Mesodermal cell (in vitro differentiated cells): ENCODE measurements at regions not wholly inside any gene's neighbourhood (a gene's known extent, or its start where the extent isn't known, plus 50 kb on each side); places are given as distances from the start of the nearest gene placed in this dataset.
"Not testable (repeated sequence)": the region's sequence is repeated elsewhere in the genome, so short reads cannot be mapped to it uniquely, and the experiment has no call there.

ENCODE experiments used
- H3K27ac ChIP-seq: 2 replicates; pipeline ENCODE4 v1.7.0; 2013; ENCODE audit warnings: mild to moderate bottlenecking, low read depth, low read length, moderate library complexity; ENCODE audit not compliant: severe bottlenecking
- H3K36me3 ChIP-seq: 2 replicates; pipeline ENCODE4 v1.7.1; 2013; ENCODE audit warnings: mild to moderate bottlenecking, low read length, moderate library complexity; ENCODE audit not compliant: control insufficient read depth, insufficient read depth
- H3K4me1 ChIP-seq: one replicate; pipeline ENCODE4 v1.7.1; 2013; ENCODE audit warnings: mild to moderate bottlenecking, low read length; ENCODE audit not compliant: insufficient read depth, control insufficient read depth, poor library complexity, severe bottlenecking
- H3K4me3 ChIP-seq: 2 replicates; pipeline ENCODE4 v1.7.0; 2013; ENCODE audit warnings: low read length, control low read depth, mild to moderate bottlenecking; ENCODE audit not compliant: insufficient read depth, poor library complexity, severe bottlenecking; ENCODE audit errors: extremely low read depth
- H3K9me3 ChIP-seq: 2 replicates; pipeline ENCODE4 v1.7.1; 2013; ENCODE audit warnings: mild to moderate bottlenecking, low read length, moderate library complexity; ENCODE audit not compliant: control insufficient read depth
- WGBS, 2 experiments: methylation state at CpG; one replicate each; pipeline ENCODE4 v1.1.5; 2013; ENCODE audit warnings: missing lambda C conversion rate in 2 of 2; ENCODE audit not compliant: insufficient coverage in 2 of 2; 5-methylcytosine and 5-hydroxymethylcytosine counted together

DNA sequence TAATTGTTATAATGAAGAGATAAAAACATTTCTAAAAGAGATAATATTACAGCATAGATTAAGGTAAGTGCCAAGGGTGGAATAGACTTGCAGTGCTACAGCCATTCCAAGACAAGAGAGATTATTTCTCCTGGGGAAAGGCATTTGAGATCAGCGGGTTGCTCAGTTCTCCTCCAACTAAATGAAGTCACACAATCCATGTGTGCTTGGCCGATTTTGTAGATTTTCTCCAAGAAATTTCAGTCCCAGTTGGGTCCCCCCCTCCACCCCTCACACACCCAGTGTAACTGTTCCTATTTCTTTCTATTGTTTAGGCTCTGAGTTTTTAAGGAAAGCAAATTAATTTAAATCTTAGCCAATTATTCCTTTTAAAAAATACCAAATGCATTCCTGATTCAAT is 315.1 kb downstream of the GOLGA6L6 start:
- not testable (repeated sequence) for H3K4me1 ChIP-seq, H3K4me3 ChIP-seq, H3K36me3 ChIP-seq, H3K27ac ChIP-seq
- peaks cover 52% of the 10 kb centered on the region for H3K9me3 ChIP-seq
- WGBS, 2 experiments: 83% methylated on average over 1 of the region's 2 CpGs; no CpG with 5 or more reads in 1 of the 2 experiments

DNA sequence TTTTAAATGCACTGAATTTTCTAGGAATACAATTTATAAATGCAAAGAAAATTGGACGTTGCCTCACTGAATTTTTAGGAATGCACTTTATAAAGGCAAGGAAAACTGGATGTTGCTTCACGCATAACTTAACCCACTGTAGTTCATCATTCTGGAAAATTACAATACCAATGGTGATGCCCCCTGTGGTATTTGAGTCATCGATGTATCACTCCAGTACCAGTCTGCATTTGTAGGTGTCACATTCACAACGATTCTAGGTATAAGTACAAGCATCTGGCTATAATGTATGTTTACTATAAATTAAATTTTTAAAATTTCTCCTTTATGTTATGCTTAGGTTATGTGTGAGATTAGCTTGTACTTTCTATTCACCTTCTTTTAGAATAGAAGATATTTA is 320.5 kb downstream of the GOLGA6L6 start:
- H3K4me1 ChIP-seq, H3K4me3 ChIP-seq, H3K36me3 ChIP-seq, H3K27ac ChIP-seq: not testable (repeated sequence)
- 67 to 80% methylated on average over 1 to 3 of the region's 4 CpGs for WGBS, 2 experiments
- peaks cover 60% of the 10 kb centered on the region for H3K9me3 ChIP-seq

DNA sequence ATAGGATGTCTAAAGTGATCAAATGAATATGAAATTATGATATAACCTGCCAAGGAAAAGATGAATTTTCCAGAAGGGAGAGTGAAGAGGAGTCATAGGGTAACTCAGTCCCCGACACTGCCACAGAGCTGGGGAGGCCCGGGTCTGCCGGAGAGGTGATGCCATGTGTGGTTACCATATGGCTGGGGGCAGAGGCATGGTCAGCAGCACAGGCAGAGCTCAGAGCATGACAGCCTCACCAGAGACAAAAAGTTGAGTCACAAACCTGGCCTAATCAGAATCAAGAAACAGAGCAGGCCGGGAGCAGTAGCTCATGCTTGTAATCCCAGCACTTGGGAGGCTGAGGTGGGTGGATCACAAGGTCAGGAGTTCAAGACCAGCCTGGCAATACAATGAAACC is 322.4 kb downstream of the GOLGA6L6 start:
- WGBS, 2 experiments: 78% methylated on average over 4 of the region's 4 CpGs
- H3K27ac ChIP-seq, H3K4me3 ChIP-seq, H3K36me3 ChIP-seq, H3K4me1 ChIP-seq: not testable (repeated sequence)
- peaks cover 57% of the 10 kb centered on the region for H3K9me3 ChIP-seq

DNA sequence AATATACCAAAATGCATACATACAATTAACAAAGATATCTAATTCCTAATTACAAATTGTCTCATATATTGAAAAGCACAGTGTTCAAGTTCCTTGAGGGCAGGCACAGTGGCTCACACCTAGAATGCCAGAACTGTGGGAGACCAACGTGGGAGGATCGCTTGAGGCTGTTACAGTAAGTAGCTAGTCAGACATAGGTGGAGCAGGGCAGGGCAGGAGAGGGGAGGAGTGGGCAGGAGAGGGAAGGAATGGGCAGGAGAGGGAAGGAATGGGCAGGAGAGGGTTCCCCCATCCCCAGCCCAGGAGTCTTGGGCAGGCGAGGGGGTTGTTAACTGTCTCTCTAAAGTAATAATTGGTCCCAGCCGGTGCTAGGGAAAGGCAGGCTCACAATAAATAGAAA is 325.9 kb downstream of the GOLGA6L6 start:
- H3K9me3 ChIP-seq: peaks cover 59% of the 10 kb centered on the region
- H3K4me1 ChIP-seq, H3K4me3 ChIP-seq, H3K27ac ChIP-seq, H3K36me3 ChIP-seq: not testable (repeated sequence)
- WGBS, 2 experiments: 65 to 68% methylated on average over 3 to 4 of the region's 4 CpGs

DNA sequence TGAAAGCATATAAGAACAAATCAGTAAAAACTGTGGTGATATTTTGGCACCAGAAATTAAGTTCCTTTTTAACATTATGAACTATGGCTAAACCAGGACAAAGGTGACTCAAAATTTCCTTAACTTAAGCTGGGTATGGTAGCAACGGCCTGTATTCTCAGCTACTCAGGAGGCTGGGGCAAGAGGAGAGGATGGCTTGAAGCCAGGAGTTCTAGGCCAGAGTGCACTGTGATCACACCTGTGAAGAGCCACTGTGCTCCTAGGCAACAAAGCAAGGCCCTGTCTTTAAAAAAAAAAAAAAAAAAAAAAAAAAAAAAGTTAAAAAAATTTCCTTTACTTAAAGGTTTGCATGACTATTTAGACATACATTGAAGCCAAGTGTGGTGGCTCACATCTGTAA is 327.5 kb downstream of the GOLGA6L6 start:
- WGBS, 2 experiments: 69% methylated on average over 1 of the region's 1 CpG
- H3K4me3 ChIP-seq, H3K4me1 ChIP-seq, H3K36me3 ChIP-seq, H3K27ac ChIP-seq: not testable (repeated sequence)
- H3K9me3 ChIP-seq: peaks cover 53% of the 10 kb centered on the region

DNA sequence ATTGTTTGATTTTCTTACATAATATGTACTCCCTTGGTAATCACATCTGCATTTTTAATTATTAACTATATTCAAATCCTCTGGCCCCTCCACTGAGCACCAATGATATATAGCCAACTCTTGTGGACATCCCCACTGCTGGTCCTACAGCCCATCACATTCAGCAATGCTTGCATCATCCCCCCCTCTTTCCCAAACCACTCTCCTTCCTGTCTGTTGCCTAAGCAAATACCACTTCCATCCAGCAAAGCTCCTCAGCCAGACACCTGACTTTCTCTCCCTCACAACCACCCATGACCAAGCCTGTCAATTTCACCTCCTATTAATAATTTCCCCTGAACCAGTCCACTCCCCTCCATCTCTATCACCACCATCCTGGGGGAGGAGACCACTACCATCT is 330.1 kb downstream of the GOLGA6L6 start:
- H3K4me1 ChIP-seq, H3K27ac ChIP-seq, H3K36me3 ChIP-seq, H3K4me3 ChIP-seq: not testable (repeated sequence)
- H3K9me3 ChIP-seq: peaks cover 54% of the 10 kb centered on the region

DNA sequence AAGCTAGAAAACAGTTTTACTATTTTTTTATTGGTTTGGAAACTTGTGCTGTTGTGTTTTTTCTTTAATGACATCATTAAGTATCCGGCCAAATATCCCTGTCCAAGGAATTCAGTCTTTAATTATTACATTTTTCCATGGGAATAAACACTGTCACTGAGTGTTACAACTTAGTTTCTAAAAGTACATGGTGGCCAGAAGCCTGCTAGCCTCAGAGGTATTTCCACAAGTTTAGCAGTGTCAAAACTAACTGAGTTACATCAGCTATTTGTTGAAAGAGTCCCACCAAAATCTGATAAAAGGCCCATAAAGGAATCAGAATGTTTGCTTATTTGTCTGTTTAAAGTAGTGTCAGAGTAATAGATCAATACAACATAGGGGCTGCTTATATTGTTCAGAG is 331.6 kb downstream of the GOLGA6L6 start:
- H3K36me3 ChIP-seq, H3K4me3 ChIP-seq, H3K27ac ChIP-seq, H3K4me1 ChIP-seq: not testable (repeated sequence)
- no CpG with 5 or more reads among the region's 1 CpG for WGBS, 2 experiments
- peaks cover 54% of the 10 kb centered on the region for H3K9me3 ChIP-seq

DNA sequence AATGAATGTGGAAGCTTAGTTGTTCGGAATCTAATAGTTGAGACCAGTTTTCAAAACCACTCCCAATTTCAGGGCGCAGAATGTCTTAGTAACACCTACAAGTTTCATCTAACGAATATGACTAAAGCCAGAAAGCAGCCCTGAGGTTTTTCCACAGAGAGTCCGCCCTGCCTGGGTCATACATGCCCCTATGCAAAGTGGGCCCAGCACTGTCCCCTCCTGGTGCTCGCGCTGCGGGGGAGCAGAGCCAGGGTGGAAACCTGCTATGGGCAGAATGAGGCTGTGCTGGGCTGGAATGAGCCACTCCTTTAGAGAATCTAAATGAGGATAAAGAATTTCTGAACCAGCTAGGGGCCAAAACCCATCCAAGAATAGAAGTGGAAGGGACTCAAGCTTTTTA is 334.0 kb downstream of the GOLGA6L6 start:
- H3K36me3 ChIP-seq, H3K4me1 ChIP-seq, H3K27ac ChIP-seq, H3K4me3 ChIP-seq: not testable (repeated sequence)
- peaks cover 60% of the 10 kb centered on the region for H3K9me3 ChIP-seq
- WGBS, 2 experiments: 75 to 76% methylated on average over 7 of the region's 7 CpGs

DNA sequence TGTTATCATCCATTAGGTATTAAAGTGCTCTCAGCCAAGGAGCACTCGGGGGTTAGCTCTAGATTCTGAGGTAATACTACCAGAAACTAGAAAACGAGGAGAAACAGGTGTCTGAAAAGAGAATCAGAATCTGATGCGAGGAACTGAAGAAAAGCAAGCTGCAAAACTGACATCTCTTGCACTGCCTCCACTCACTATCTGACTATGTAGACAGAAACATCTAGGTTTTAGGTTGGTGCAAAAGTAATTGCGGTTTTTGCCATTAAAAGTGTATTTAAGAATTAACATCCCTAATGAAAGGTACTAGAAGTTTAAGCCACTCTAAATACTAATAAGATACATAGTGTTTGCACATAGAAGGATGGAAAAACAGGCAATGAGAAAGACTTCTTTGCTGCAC is 334.4 kb downstream of the GOLGA6L6 start:
- H3K27ac ChIP-seq, H3K4me1 ChIP-seq, H3K36me3 ChIP-seq, H3K4me3 ChIP-seq: not testable (repeated sequence)
- H3K9me3 ChIP-seq: peaks cover 63% of the 10 kb centered on the region
- 33 to 60% methylated on average over 1 of the region's 4 CpGs for WGBS, 2 experiments

DNA sequence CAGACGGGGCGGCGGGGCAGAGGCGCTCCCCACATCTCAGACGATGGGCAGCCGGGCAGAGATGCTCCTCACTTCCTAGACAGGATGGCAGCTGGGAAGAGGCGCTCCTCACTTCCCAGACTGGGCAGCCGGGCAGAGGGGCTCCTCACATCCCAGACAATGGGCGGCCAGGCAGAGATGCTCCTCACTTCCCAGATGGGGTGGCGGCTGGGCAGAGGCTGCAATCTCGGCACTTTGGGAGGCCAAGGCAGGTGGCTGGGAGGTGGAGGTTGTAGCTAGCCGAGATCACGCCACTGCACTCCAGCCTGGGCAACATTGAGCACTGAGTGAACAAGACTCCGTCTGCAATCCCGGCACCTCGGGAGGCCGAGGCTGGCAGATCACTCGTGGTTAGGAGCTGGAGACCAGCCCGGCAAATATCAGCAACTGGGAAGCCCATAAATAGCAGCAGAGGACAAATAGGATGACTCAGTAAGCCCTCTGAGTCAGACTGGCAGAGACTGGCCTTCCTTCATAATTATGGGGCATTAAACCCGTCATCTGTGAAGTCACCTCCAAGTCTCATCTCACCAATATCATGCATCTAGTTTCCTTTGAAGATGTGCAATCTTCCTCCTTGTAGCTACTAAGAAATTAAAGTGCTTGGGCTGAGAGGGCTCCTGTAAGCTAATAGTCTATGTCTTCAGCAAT is 337.3 kb downstream of the GOLGA6L6 start:
- H3K36me3 ChIP-seq, H3K4me1 ChIP-seq, H3K27ac ChIP-seq, H3K4me3 ChIP-seq: not testable (repeated sequence)
- H3K9me3 ChIP-seq: peaks cover 49% of the 10 kb centered on the region
- WGBS, 2 experiments: 82 to 91% methylated on average over 9 to 10 of the region's 20 CpGs

DNA sequence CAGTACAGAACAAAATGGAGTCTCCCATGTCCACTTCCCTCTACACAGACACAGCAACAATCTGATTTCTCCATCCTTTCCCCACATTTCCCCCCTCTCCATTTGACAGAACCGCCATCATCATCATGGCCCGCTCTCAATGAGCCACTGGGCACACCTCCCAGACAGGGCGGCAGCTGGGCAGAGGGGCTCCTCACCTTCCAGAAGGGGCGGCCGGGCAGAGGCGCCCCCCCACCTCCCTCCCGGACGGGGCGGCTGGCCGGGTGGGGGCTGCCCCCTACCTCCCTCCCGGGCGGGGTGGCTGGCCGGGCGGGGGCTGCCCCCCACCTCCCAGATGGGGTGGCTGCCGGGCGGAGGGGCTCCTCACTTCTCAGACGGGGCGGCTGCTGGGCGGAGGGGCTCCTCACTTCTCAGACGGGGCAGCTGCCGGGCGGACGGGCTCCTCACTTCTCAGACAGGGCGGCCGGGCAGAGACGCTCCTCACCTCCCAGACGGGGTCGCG is 337.9 kb downstream of the GOLGA6L6 start:
- WGBS, 2 experiments: 86 to 89% methylated on average over 14 of the region's 29 CpGs
- peaks cover 49% of the 10 kb centered on the region for H3K9me3 ChIP-seq
- not testable (repeated sequence) for H3K27ac ChIP-seq, H3K4me3 ChIP-seq, H3K36me3 ChIP-seq, H3K4me1 ChIP-seq
